ENCODE measurements at regions not wholly inside any gene's neighbourhood (a gene's known extent, or its start where the extent isn't known, plus 50 kb on each side); places are given as distances from the start of the nearest gene placed in this dataset.
"Not testable (repeated sequence)": the region's sequence is repeated elsewhere in the genome, so short reads cannot be mapped to it uniquely, and the experiment has no call there.

- not testable (repeated sequence) for DNase-seq
Observed at GRCh38 chr7:119968411-119968810, 304.6 kb upstream of the KCND2 start.

GRCh38 chr7:119969054-119969453 lies 303.9 kb upstream of the KCND2 start:
- DNase-seq, result no peak

GRCh38 chr7:119969763-119970162 lies 303.2 kb upstream of the KCND2 start:
- no peak for DNase-seq

- no peak for DNase-seq
Observed at GRCh38 chr7:119974972-119975371, 298.0 kb upstream of the KCND2 start.

GRCh38 chr7:119982884-119983283 lies 290.1 kb upstream of the KCND2 start:
- DNase-seq, result no peak

- DNase-seq, result no peak
Observed at GRCh38 chr7:119983468-119983867, 289.5 kb upstream of the KCND2 start.

GRCh38 chr7:119984247-119984646 lies 288.7 kb upstream of the KCND2 start:
- no peak for DNase-seq

- no peak for DNase-seq
Observed at GRCh38 chr7:119988401-119988800, 284.6 kb upstream of the KCND2 start.

GRCh38 chr7:119994928-119995327 lies 278.0 kb upstream of the KCND2 start:
- DNase-seq, result no peak

GRCh38 chr7:119996634-119997033 lies 276.3 kb upstream of the KCND2 start:
- no peak for DNase-seq

GRCh38 chr7:119999738-120000475 lies 273.1 kb upstream of the KCND2 start:
- DNase-seq, result no peak

- DNase-seq, result no peak
Observed at GRCh38 chr7:120005720-120006119, 267.3 kb upstream of the KCND2 start.

GRCh38 chr7:120014301-120014700 lies 258.7 kb upstream of the KCND2 start:
- DNase-seq, result not testable (repeated sequence)

GRCh38 chr7:120014925-120015465 lies 258.0 kb upstream of the KCND2 start:
- DNase-seq, result no peak

- no peak for DNase-seq
Observed at GRCh38 chr7:120021085-120021484, 251.9 kb upstream of the KCND2 start.

GRCh38 chr7:120023494-120024167 lies 249.3 kb upstream of the KCND2 start:
- DNase-seq, result no peak

- DNase-seq, result peak; percentile 14
Observed at GRCh38 chr7:120028636-120029035, 244.3 kb upstream of the KCND2 start.

- DNase-seq, result no peak
Observed at GRCh38 chr7:120030876-120031275, 242.1 kb upstream of the KCND2 start.

GRCh38 chr7:120033114-120033513 lies 239.9 kb upstream of the KCND2 start:
- DNase-seq, result no peak

- no peak for DNase-seq
Observed at GRCh38 chr7:120039138-120039537, 233.8 kb upstream of the KCND2 start.

GRCh38 chr7:120041798-120042197 lies 231.2 kb upstream of the KCND2 start:
- DNase-seq, result no peak

- DNase-seq, result no peak
Observed at GRCh38 chr7:120043250-120043649, 229.7 kb upstream of the KCND2 start.

- DNase-seq, result no peak
Observed at GRCh38 chr7:120052884-120053382, 220.0 kb upstream of the KCND2 start.

GRCh38 chr7:120053390-120053961 lies 219.5 kb upstream of the KCND2 start:
- DNase-seq, result no peak
